ENCODE measurements at regions not wholly inside any gene's neighbourhood (a gene's known extent, or its start where the extent isn't known, plus 50 kb on each side); places are given as distances from the start of the nearest gene placed in this dataset.

DNA sequence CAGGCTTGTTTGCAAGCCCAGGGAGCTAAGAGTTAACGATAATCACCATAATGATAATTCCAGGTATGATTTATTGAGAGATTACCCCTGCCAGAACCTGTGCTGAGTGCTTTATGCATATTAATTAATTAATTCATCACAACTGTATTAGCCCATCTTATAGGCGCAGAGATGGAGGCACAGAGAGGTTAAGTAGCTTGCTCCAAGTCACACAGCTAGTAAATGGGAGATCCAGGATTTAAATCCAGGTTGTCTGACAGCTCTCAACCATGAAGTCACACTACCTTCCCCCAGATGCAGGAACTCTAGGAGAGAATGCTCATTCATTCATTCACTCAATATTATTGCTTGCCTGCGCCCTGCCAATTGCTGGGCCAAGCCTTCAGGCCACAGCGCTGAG lies 84.5 kb downstream of the FAM241B start:
- H3K4me2 ChIP-seq (ENCODE audit: low read length, poor library complexity, severe bottlenecking): no peak overlapping the region
- no peak overlapping the region for H2AFZ ChIP-seq (ENCODE audit: low read depth, low read length)
- no peak overlapping the region for H2BK12ac ChIP-seq (ENCODE audit: low read length in 2 of 2)
- no peak overlapping the region for H3K27ac ChIP-seq (ENCODE audit: low read length, poor library complexity, severe bottlenecking)
- H3K79me1 ChIP-seq (replicated peaks; ENCODE audit: low read length, poor library complexity, severe bottlenecking): no peaks in the 10 kb centered on the region
- H3K9me3 ChIP-seq (ENCODE audit: control insufficient read depth, low read length): no peaks in the 10 kb centered on the region
- no peak for DNase-seq
- no peak overlapping the region for H3K9ac ChIP-seq (ENCODE audit: low read length)
- H3K36me3 ChIP-seq (ENCODE audit: control insufficient read depth in 1 of 2, insufficient read depth in 2 of 2, low read depth in 1 of 2, low read length in 2 of 2): no peaks in the 10 kb centered on the region
- H2BK120ac ChIP-seq (ENCODE audit: low read depth, low read length): no peak overlapping the region
- H2BK5ac ChIP-seq (ENCODE audit: low read depth, low read length, poor library complexity, severe bottlenecking): no peak overlapping the region
- peaks cover 4 to 69% of the 10 kb centered on the region in 2 experiments for H3K27me3 ChIP-seq (ENCODE audit: control insufficient read depth in 1 of 2, insufficient read depth in 1 of 2, low read length in 2 of 2)
- no peak overlapping the region for H4K91ac ChIP-seq (ENCODE audit: low read length)
- H2AK5ac ChIP-seq (ENCODE audit: low read length, severe bottlenecking): no peak overlapping the region
- H3K4me3 ChIP-seq (ENCODE audit: insufficient read depth in 1 of 2, low read depth in 1 of 2, low read length in 2 of 2): no peak overlapping the region
- H2BK15ac ChIP-seq (ENCODE audit: low read depth, poor library complexity, severe bottlenecking): no peak overlapping the region
- H4K8ac ChIP-seq (ENCODE audit: low read length): no peak overlapping the region
- H3K4me1 ChIP-seq (ENCODE audit: control insufficient read depth, insufficient read depth, low read depth, low read length): peaks cover 14% of the 10 kb centered on the region
- 97% methylated on average over 3 of the region's 4 CpGs for WGBS
- no peak overlapping the region for H3K14ac ChIP-seq (ENCODE audit: low read length in 2 of 2)
- H3K23ac ChIP-seq (ENCODE audit: low read length in 2 of 2): no peak overlapping the region
- no peak overlapping the region for H3K18ac ChIP-seq (ENCODE audit: low read depth in 1 of 2, low read length in 2 of 2)
- no peak overlapping the region for H3K4ac ChIP-seq (ENCODE audit: low read depth in 1 of 2, low read length in 2 of 2)

DNA sequence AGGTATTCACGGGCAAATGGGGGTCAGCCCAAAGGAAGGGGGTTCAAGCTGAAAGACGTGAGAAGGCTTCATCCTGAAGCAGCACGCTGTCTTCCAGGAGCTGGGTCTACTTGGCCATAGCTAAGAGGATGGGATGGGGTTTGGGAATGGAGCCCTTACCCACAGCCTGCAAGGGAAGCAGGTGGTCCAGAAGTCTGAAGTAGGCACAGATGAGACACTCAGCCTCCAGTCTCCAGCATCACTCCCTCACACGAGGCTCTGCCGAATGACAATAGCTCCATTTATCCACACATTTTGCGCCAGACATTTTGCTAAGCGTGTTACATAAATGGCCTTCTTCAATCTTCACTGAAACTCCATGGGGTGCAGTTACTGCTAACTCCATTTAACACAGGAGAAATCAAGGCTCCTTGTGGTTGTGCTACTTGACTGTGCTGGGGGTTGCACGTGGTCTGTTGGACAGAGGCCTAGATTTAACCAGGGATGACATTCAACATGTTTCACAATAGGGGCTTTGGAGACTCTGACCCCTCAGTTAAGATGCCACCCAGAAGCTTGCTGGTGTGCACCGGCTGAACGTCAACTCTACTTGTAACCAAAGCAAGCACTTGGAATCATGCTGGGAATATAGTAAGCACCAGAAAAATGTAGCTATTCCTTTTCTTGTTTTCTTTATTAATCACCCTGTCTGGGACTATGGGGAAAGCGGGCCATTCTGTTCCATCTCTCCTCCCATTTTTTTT lies 85.3 kb downstream of the FAM241B start:
- Histone ChIP-seq H3K27ac (ENCODE audit: low read length, poor library complexity, severe bottlenecking) (no peak overlapping the region), H3K4me3 (ENCODE audit: insufficient read depth in 1 of 2, low read depth in 1 of 2, low read length in 2 of 2) (no peak overlapping the region), H2BK120ac (ENCODE audit: low read depth, low read length) (no peak overlapping the region), H3K9ac (ENCODE audit: low read length) (no peak overlapping the region), H4K91ac (ENCODE audit: low read length) (no peak overlapping the region), H4K8ac (ENCODE audit: low read length) (no peak overlapping the region), H3K79me1 (replicated peaks; ENCODE audit: low read length, poor library complexity, severe bottlenecking) (no peaks in the 10 kb centered on the region), H3K14ac (ENCODE audit: low read length in 2 of 2) (no peak overlapping the region), H2BK15ac (ENCODE audit: low read depth, poor library complexity, severe bottlenecking) (no peak overlapping the region), H2BK12ac (ENCODE audit: low read length in 2 of 2) (no peak overlapping the region), H3K4me1 (ENCODE audit: control insufficient read depth, insufficient read depth, low read depth, low read length) (peaks cover 14% of the 10 kb centered on the region), H3K9me3 (ENCODE audit: control insufficient read depth, low read length) (no peaks in the 10 kb centered on the region), H3K36me3 (ENCODE audit: control insufficient read depth in 1 of 2, insufficient read depth in 2 of 2, low read depth in 1 of 2, low read length in 2 of 2) (no peaks in the 10 kb centered on the region), H2AFZ (ENCODE audit: low read depth, low read length) (no peak overlapping the region), H3K18ac (ENCODE audit: low read depth in 1 of 2, low read length in 2 of 2) (no peak overlapping the region), H3K23ac (ENCODE audit: low read length in 2 of 2) (no peak overlapping the region), H2BK5ac (ENCODE audit: low read depth, low read length, poor library complexity, severe bottlenecking) (no peak overlapping the region), H3K4me2 (ENCODE audit: low read length, poor library complexity, severe bottlenecking) (no peak overlapping the region), H3K27me3 (ENCODE audit: control insufficient read depth in 1 of 2, insufficient read depth in 1 of 2, low read length in 2 of 2) (peaks cover 4 to 62% of the 10 kb centered on the region in 2 experiments), H2AK5ac (ENCODE audit: low read length, severe bottlenecking) (no peak overlapping the region), H3K4ac (ENCODE audit: low read depth in 1 of 2, low read length in 2 of 2) (no peak overlapping the region)
- WGBS: 80% methylated on average over 11 of the region's 11 CpGs
- peak; percentile 32 for DNase-seq

DNA sequence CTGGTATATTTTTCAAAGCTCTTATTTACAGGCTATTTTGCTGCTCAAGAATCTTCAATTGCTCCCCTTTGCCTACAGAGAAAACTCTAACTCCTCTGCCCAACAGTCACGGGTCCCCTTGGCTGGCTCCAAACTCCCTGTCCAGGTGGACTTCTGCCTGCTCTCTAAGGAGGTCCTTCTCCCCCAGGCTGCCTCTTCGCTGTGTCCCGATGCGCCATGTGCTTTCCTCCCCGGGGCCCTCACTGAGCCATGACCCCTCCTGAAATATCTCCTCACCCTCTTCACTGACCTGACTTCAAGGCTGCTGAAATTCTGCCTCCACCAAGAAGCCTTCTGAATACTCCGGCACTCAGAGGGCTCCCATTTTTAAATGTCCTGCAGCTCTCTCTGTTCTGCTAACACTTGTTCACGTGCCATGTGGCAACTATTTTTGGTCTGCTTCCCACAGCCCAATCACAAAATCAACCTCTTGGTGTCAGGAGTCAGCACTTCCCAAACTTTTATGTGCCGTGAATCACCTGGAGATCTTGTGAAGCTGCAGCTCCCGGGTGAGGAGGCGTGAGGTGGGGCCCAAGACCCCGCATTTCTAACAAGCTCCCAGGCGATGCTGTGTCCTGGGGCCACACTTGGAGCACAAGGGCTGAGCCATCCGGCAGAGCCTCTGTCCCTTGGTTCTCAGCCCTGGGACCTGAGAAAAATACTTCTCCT lies 85.7 kb upstream of the COL13A1 start:
- no peak for DNase-seq
- no peak overlapping the region for H2AFZ ChIP-seq (ENCODE audit: low read depth, low read length)
- H4K8ac ChIP-seq (ENCODE audit: low read length): no peak overlapping the region
- H3K27me3 ChIP-seq (ENCODE audit: control insufficient read depth in 1 of 2, insufficient read depth in 1 of 2, low read length in 2 of 2): peaks cover 0 to 57% of the 10 kb centered on the region in 2 experiments
- no peaks in the 10 kb centered on the region for H3K79me1 ChIP-seq (replicated peaks; ENCODE audit: low read length, poor library complexity, severe bottlenecking)
- peak overlapping the region in 1 of 2 experiments; percentile 29 for H2BK12ac ChIP-seq (ENCODE audit: low read length in 2 of 2)
- H2AK5ac ChIP-seq (ENCODE audit: low read length, severe bottlenecking): no peak overlapping the region
- no peak overlapping the region for H3K18ac ChIP-seq (ENCODE audit: low read depth in 1 of 2, low read length in 2 of 2)
- H2BK15ac ChIP-seq (ENCODE audit: low read depth, poor library complexity, severe bottlenecking): no peak overlapping the region
- H3K4me3 ChIP-seq (ENCODE audit: insufficient read depth in 1 of 2, low read depth in 1 of 2, low read length in 2 of 2): no peak overlapping the region
- H3K4me1 ChIP-seq (ENCODE audit: control insufficient read depth, insufficient read depth, low read depth, low read length): peaks cover 14% of the 10 kb centered on the region
- no peak overlapping the region for H3K27ac ChIP-seq (ENCODE audit: low read length, poor library complexity, severe bottlenecking)
- H3K9ac ChIP-seq (ENCODE audit: low read length): no peak overlapping the region
- H2BK5ac ChIP-seq (ENCODE audit: low read depth, low read length, poor library complexity, severe bottlenecking): no peak overlapping the region
- H3K4ac ChIP-seq (ENCODE audit: low read depth in 1 of 2, low read length in 2 of 2): no peak overlapping the region
- no peak overlapping the region for H4K91ac ChIP-seq (ENCODE audit: low read length)
- H2BK120ac ChIP-seq (ENCODE audit: low read depth, low read length): no peak overlapping the region
- 82% methylated on average over 13 of the region's 13 CpGs for WGBS
- H3K14ac ChIP-seq (ENCODE audit: low read length in 2 of 2): no peak overlapping the region
- no peak overlapping the region for H3K23ac ChIP-seq (ENCODE audit: low read length in 2 of 2)
- no peaks in the 10 kb centered on the region for H3K9me3 ChIP-seq (ENCODE audit: control insufficient read depth, low read length)
- H3K36me3 ChIP-seq (ENCODE audit: control insufficient read depth in 1 of 2, insufficient read depth in 2 of 2, low read depth in 1 of 2, low read length in 2 of 2): no peaks in the 10 kb centered on the region
- H3K4me2 ChIP-seq (ENCODE audit: low read length, poor library complexity, severe bottlenecking): no peak overlapping the region

DNA sequence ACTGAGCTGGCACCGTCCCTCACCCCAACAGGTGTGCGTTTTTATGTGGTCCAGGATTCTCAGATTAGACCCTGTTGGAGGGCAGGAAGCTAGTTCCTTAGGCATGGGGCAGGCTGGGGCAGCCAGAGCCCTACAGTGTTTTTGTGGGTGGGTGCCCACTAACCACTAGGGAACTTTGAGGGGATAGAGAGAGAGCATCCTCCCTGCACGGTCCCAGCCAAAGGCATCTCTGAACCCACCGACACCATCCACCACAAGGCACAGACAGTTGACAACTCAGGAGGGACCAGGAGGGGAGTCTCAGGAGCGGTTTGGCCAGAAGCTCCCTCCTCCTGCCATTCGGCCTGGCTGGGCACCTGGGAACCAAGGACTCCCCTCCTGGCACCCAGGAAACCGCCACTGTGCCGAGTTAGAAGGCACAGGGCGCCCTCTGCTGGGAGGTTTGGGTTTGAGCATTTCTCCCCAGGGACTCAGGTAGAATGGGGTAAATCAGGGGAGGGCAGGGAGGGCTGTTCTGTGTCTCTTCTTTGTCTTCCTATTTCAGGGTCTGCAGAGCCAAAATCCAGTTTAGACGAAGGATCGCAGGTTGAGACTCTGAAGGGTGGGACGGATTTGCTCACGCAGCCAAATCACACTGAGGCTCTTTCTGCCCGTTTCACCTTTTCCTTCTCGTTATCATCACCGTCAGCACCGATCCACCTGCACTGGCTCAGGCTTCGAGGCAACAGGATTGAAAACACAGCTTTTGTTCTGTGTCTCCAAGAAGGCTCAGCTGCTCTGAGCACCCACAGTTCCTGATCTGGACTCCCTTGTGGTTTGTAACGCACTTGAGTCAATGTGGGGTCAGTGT lies 84.8 kb upstream of the COL13A1 start:
- DNase-seq: peak; percentile 52
- Histone ChIP-seq H3K79me1 (replicated peaks; ENCODE audit: low read length, poor library complexity, severe bottlenecking) (no peaks in the 10 kb centered on the region), H2BK5ac (ENCODE audit: low read depth, low read length, poor library complexity, severe bottlenecking) (no peak overlapping the region), H2AFZ (ENCODE audit: low read depth, low read length) (no peak overlapping the region), H3K23ac (ENCODE audit: low read length in 2 of 2) (no peak overlapping the region), H3K4me3 (ENCODE audit: insufficient read depth in 1 of 2, low read depth in 1 of 2, low read length in 2 of 2) (no peak overlapping the region), H2AK5ac (ENCODE audit: low read length, severe bottlenecking) (no peak overlapping the region), H3K9ac (ENCODE audit: low read length) (no peak overlapping the region), H2BK120ac (ENCODE audit: low read depth, low read length) (no peak overlapping the region), H3K4me2 (ENCODE audit: low read length, poor library complexity, severe bottlenecking) (no peak overlapping the region), H3K27ac (ENCODE audit: low read length, poor library complexity, severe bottlenecking) (no peak overlapping the region), H3K14ac (ENCODE audit: low read length in 2 of 2) (no peak overlapping the region), H4K91ac (ENCODE audit: low read length) (no peak overlapping the region), H2BK15ac (ENCODE audit: low read depth, poor library complexity, severe bottlenecking) (no peak overlapping the region), H3K36me3 (ENCODE audit: control insufficient read depth in 1 of 2, insufficient read depth in 2 of 2, low read depth in 1 of 2, low read length in 2 of 2) (no peaks in the 10 kb centered on the region), H3K4ac (ENCODE audit: low read depth in 1 of 2, low read length in 2 of 2) (no peak overlapping the region), H4K8ac (ENCODE audit: low read length) (no peak overlapping the region), H3K27me3 (ENCODE audit: control insufficient read depth in 1 of 2, insufficient read depth in 1 of 2, low read length in 2 of 2) (peaks cover 0 to 57% of the 10 kb centered on the region in 2 experiments), H3K18ac (ENCODE audit: low read depth in 1 of 2, low read length in 2 of 2) (no peak overlapping the region), H3K9me3 (ENCODE audit: control insufficient read depth, low read length) (no peaks in the 10 kb centered on the region), H3K4me1 (ENCODE audit: control insufficient read depth, insufficient read depth, low read depth, low read length) (peaks cover 17% of the 10 kb centered on the region), H2BK12ac (ENCODE audit: low read length in 2 of 2) (no peak overlapping the region)
- WGBS: 54% methylated on average over 17 of the region's 19 CpGs

Measured in mesenchymal stem cell (in vitro differentiated cells and primary cell).